Stimulated activated CD4-positive, alpha-beta T cell treated with anti-CD3 and anti-CD28 coated beads, Interleukin-1b, Interleukin-23, amount 100 ng/mL, for 48 hours (primary cell): ENCODE measurements at regions not wholly inside any gene's neighbourhood (a gene's known extent, or its start where the extent isn't known, plus 50 kb on each side); places are given as distances from the start of the nearest gene placed in this dataset.
"Not testable (repeated sequence)": the region's sequence is repeated elsewhere in the genome, so short reads cannot be mapped to it uniquely, and the experiment has no call there.

ENCODE experiments used
- DNase-seq: peaks from one replicate; pipeline ENCODE4 v3.0.0-alpha.2; 2020

- DNase-seq = peak; percentile 62
These were observed 78.1 kb upstream of the YWHAQ start for GRCh38 chr2:9708683-9709538.

GRCh38 chr2:9709539-9710285, 78.9 kb upstream of the YWHAQ start:
- DNase-seq = peak; percentile 28

- peak; percentile 65 for DNase-seq
These were observed 79.5 kb upstream of the YWHAQ start for GRCh38 chr2:9710311-9710710.

- peak; percentile 35 for DNase-seq
These were observed 81.5 kb upstream of the YWHAQ start for GRCh38 chr2:9712263-9712662.

- DNase-seq = no peak
These were observed 83.9 kb upstream of the YWHAQ start for GRCh38 chr2:9714630-9715214.

GRCh38 chr2:9715238-9715637, 84.4 kb upstream of the YWHAQ start:
- DNase-seq = no peak

- no peak for DNase-seq
These were observed 87.2 kb upstream of the YWHAQ start for GRCh38 chr2:9717886-9718451.

GRCh38 chr2:9720352-9721093, 89.7 kb upstream of the YWHAQ start:
- no peak for DNase-seq

- DNase-seq = no peak
These were observed 90.5 kb upstream of the YWHAQ start for GRCh38 chr2:9721344-9721743.

- no peak for DNase-seq
These were observed 91.7 kb upstream of the YWHAQ start for GRCh38 chr2:9722451-9722850.

- no peak for DNase-seq
These were observed 93.8 kb upstream of the YWHAQ start for GRCh38 chr2:9724565-9724964.

GRCh38 chr2:9725106-9725505, 94.3 kb upstream of the YWHAQ start:
- DNase-seq = no peak

- DNase-seq = not testable (repeated sequence)
These were observed 95.2 kb upstream of the YWHAQ start for GRCh38 chr2:9726016-9726415.

GRCh38 chr2:9730523-9730922, 99.7 kb upstream of the YWHAQ start:
- not testable (repeated sequence) for DNase-seq

GRCh38 chr2:9732824-9733223, 102.0 kb upstream of the YWHAQ start:
- DNase-seq = no peak

- DNase-seq = no peak
These were observed 103.5 kb upstream of the YWHAQ start for GRCh38 chr2:9734308-9734707.

- no peak for DNase-seq
These were observed 104.5 kb upstream of the YWHAQ start for GRCh38 chr2:9735335-9735734.

- no peak for DNase-seq
These were observed 105.2 kb upstream of the YWHAQ start for GRCh38 chr2:9736021-9736420.

- no peak for DNase-seq
These were observed 106.0 kb upstream of the TAF1B start for GRCh38 chr2:9737053-9737875.

GRCh38 chr2:9738062-9738461, 105.2 kb upstream of the TAF1B start:
- DNase-seq = no peak
